Left ventricle myocardium inferior (tissue), 1 donor: ENCODE measurements at regions not wholly inside any gene's neighbourhood (a gene's known extent, or its start where the extent isn't known, plus 50 kb on each side); places are given as distances from the start of the nearest gene placed in this dataset.

Experiments
- DNase-seq: peaks from one replicate; pipeline ENCODE4 v3.0.0-alpha.2; 2020
- H3K27ac ChIP-seq: fragments of 200-600 bp; replicated peaks from 2 replicates; pipeline ENCODE4 v1.8.0; 2021
- H3K27me3 ChIP-seq: fragments of 200-600 bp; 2 replicates; pipeline ENCODE4 v1.8.0; 2021; ENCODE audit warnings: low read depth
- H3K36me3 ChIP-seq: fragments of 200-600 bp; 2 replicates; pipeline ENCODE4 v1.8.0; 2021
- H3K4me1 ChIP-seq: fragments of 200-600 bp; 2 replicates; pipeline ENCODE4 v1.8.0; 2021
- H3K4me3 ChIP-seq: fragments of 200-600 bp; 2 replicates; pipeline ENCODE4 v1.8.0; 2021; ENCODE audit warnings: mild to moderate bottlenecking, moderate library complexity
- H3K9me3 ChIP-seq: fragments of 200-600 bp; replicated peaks from 2 replicates; pipeline ENCODE4 v1.8.0; 2021
- intact Hi-C: fragments of 100-400 bp; cut with micrococcal nuclease; formaldehyde crosslinking; loops from one replicate; pipeline ENCODE4 v1.11.0; 2022
- TF ChIP-seq, protein P1 (sequence below): fragments of 200-600 bp; IDR thresholded peaks from 2 replicates; pipeline ENCODE4 v1.8.0; 2021; ENCODE audit warnings: antibody characterized with exemption, mild to moderate bottlenecking, borderline replicate concordance
- donor health status: DM: no; HTN: yes; CAD: no; lungs with severe emphysema.

DNA sequence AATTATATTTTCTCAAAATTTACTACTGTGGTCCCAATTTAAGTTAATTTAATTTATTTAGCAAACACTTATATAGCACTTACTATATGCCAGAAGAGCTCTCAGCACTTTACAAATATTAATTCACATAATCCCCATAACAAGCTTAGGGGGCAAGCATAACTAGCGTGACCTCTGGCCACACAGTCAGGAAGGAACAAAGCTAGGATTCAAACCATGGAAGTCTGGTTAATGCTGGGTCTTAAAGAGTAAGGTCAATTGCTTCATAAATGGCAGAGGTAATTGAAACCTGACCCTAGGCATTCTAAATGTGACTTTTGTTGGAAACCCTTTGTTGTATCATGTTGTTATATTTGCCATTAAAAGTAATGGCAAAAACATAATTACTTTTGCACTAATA lies 279.5 kb upstream of the EMCN start:
- Histone ChIP-seq H3K4me1 (no peaks in the 10 kb centered on the region), H3K27ac (no peak overlapping the region), H3K36me3 (no peaks in the 10 kb centered on the region), H3K27me3 (no peaks in the 10 kb centered on the region), H3K4me3 (no peak overlapping the region), H3K9me3 (no peaks in the 10 kb centered on the region)
- intact Hi-C loops: no loop called here
- DNase-seq: no peak
- TF ChIP-seq, protein P1, sequence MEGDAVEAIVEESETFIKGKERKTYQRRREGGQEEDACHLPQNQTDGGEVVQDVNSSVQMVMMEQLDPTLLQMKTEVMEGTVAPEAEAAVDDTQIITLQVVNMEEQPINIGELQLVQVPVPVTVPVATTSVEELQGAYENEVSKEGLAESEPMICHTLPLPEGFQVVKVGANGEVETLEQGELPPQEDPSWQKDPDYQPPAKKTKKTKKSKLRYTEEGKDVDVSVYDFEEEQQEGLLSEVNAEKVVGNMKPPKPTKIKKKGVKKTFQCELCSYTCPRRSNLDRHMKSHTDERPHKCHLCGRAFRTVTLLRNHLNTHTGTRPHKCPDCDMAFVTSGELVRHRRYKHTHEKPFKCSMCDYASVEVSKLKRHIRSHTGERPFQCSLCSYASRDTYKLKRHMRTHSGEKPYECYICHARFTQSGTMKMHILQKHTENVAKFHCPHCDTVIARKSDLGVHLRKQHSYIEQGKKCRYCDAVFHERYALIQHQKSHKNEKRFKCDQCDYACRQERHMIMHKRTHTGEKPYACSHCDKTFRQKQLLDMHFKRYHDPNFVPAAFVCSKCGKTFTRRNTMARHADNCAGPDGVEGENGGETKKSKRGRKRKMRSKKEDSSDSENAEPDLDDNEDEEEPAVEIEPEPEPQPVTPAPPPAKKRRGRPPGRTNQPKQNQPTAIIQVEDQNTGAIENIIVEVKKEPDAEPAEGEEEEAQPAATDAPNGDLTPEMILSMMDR: no peak

DNA sequence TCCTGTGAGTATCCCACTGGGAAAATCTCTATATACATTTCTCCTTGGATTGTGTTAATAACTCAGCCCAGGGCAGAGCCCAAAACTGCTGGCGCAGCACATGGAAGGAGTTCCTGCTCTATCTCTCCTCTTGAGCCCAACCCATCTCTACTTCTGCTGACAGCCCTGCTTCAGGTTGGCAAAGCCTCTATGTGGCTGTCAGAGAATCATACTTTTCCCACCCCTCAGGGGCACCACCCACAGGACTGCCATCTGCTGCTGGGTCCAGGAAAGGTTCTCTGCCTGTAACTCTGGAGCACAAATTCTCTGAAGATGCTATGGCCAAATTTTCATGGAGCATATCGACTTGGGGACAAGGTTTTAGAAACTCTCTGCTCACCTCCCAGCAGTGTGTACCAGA lies 278.5 kb upstream of the EMCN start:
- Histone ChIP-seq H3K27ac (no peak overlapping the region), H3K27me3 (no peaks in the 10 kb centered on the region), H3K4me1 (no peaks in the 10 kb centered on the region), H3K4me3 (no peak overlapping the region), H3K9me3 (no peaks in the 10 kb centered on the region), H3K36me3 (no peaks in the 10 kb centered on the region)
- intact Hi-C loops: no loop called here
- DNase-seq: no peak
- TF ChIP-seq, protein P1: no peak

DNA sequence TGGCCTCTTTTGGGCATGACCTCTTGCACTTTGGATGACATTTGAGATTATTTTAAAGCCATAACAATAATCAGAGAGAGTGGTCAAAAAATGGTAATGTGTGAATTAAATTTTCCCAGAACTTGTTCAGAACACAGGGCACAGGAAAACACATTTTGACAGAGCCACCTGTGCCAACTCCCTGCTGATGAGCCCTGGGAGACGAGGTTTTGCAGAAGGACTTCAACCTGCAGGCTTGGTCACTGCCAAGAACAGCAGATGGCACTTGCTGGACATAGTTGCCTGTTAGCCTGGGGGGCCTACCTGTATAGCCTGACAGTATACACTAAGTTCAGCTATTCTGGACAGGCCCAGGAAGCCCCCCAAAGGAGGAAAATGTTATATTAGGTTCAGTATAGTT lies 277.8 kb upstream of the EMCN start:
- TF ChIP-seq, protein P1: no peak
- Histone ChIP-seq H3K9me3 (no peaks in the 10 kb centered on the region), H3K36me3 (no peaks in the 10 kb centered on the region), H3K27me3 (no peaks in the 10 kb centered on the region), H3K4me1 (no peaks in the 10 kb centered on the region), H3K4me3 (no peak overlapping the region), H3K27ac (no peak overlapping the region)
- intact Hi-C loops: no loop called here
- DNase-seq: no peak

DNA sequence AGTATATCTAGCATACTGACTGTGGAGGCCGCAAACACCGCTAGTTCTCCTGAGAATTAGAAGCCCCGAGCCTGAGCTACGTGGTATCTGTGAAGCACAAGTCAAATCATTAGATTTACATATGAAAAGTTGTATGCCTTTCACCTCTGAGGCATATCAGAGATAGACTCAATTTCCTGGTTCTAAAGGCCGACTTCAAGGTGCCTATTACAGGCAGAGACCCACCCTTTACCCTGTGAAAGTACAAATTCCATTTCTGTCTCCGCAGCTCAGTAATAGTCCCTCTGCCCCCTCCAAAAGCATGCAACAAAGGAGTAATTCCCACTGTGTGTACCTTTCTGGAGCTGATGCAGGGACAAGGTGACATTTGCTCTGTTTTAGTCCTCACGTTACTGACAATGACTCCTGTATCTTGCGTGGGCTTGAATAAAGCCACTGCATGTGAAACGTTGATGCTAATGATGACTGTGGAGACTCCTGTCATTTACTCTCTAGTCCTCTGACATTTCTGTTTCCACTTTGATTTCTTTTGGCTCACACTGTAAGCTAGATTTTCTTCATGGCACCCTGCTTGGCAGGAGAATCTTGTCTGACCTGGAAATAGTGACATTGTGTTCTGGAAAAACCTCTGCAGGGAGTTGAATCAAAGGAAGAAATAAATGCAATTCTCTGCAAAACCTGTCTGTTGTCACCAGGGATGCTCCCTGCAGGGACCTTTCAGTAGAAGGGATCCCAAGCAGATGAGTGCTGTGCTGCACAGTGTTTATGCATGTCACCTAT lies 273.2 kb upstream of the EMCN start:
- H3K36me3 ChIP-seq: no peaks in the 10 kb centered on the region
- TF ChIP-seq, protein P1: no peak
- no peaks in the 10 kb centered on the region for H3K4me1 ChIP-seq
- no peaks in the 10 kb centered on the region for H3K9me3 ChIP-seq
- intact Hi-C loops: no loop called here
- no peak for DNase-seq
- H3K27ac ChIP-seq: no peak overlapping the region
- H3K27me3 ChIP-seq: no peaks in the 10 kb centered on the region
- no peak overlapping the region for H3K4me3 ChIP-seq

DNA sequence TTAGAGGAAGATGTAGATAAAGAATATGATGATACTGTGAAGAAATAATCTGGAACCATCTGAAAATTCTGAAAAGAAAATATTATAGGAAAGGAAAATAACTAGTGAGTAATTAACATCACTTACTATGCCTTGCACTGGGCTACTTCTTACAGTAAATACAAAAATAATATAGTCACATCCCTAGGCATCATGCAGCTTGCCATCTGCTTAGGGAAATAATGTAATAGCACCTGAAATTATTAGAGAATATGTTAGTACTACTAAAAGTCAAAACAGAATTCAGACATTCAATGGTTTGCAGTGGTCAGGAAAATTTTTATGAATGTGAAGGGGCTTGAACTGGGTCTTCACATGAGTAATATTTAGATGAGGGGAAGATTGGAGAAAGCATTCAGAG lies 272.2 kb upstream of the EMCN start:
- Histone ChIP-seq H3K9me3 (no peaks in the 10 kb centered on the region), H3K27ac (no peak overlapping the region), H3K27me3 (no peaks in the 10 kb centered on the region), H3K36me3 (no peaks in the 10 kb centered on the region), H3K4me1 (no peaks in the 10 kb centered on the region), H3K4me3 (no peak overlapping the region)
- DNase-seq: no peak
- intact Hi-C loops: no loop called here
- TF ChIP-seq, protein P1: no peak
